HG03095 (cell line): ENCODE measurements at regions not wholly inside any gene's neighbourhood (a gene's known extent, or its start where the extent isn't known, plus 50 kb on each side); places are given as distances from the start of the nearest gene placed in this dataset.
"Not testable (repeated sequence)": the region's sequence is repeated elsewhere in the genome, so short reads cannot be mapped to it uniquely, and the experiment has no call there.

Experiments
- ATAC-seq: cut with Tn5 transposase; IDR thresholded peaks from one replicate; pipeline ENCODE4 v1.9.1; 2021; ENCODE audit warnings: moderate library complexity; ENCODE audit not compliant: unreplicated experiment

- no peak for ATAC-seq
These were observed 442.3 kb upstream of the CHRM3 start for GRCh38 chr1:238944028-238944427.

- no peak for ATAC-seq
These were observed 458.5 kb upstream of the CHRM3 start for GRCh38 chr1:238927899-238928298.

DNA sequence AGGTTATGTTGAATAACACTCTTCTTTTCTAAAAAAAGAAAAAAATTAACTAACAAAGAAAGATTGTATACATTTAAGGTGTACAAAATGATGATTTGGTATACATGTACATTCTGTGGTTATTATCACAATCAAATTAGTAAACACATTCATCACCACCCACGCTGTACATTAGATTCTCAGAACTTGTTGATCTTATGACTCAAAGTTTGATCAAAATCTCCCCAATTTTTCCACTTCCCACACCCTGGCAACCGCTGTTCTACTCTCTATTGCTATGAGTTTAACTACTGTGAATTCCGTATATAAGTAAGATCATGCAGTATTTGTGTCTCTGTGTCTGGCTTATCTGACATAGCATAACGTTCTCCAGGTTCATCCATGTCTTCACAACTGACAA, 469.5 kb upstream of the CHRM3 start:
- ATAC-seq, result no peak

GRCh38 chr1:238914346-238914745, 472.0 kb upstream of the CHRM3 start:
- no peak for ATAC-seq

DNA sequence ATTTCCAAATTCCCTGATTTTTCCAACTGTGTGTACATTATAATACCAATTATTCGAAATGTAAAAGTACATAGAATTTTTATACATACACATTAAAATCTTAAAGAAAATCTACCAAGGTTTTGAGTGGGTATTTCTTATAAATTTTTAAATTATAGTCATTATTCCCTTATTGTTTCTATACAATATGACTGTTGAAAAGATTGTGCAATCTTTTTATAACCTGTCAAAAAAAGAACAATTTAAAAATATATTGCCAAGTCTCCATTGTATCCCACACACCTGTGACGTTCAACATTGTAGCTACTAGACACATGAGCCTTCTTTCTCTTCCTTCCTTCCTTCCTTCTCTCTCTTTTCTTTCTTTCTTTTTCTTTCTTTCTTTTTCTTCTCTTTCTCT, 473.2 kb upstream of the CHRM3 start:
- no peak for ATAC-seq

- no peak for ATAC-seq
These were observed 474.2 kb upstream of the CHRM3 start for GRCh38 chr1:238912148-238912547.

GRCh38 chr1:238902752-238903151, 483.6 kb upstream of the CHRM3 start:
- ATAC-seq, result not testable (repeated sequence)

DNA sequence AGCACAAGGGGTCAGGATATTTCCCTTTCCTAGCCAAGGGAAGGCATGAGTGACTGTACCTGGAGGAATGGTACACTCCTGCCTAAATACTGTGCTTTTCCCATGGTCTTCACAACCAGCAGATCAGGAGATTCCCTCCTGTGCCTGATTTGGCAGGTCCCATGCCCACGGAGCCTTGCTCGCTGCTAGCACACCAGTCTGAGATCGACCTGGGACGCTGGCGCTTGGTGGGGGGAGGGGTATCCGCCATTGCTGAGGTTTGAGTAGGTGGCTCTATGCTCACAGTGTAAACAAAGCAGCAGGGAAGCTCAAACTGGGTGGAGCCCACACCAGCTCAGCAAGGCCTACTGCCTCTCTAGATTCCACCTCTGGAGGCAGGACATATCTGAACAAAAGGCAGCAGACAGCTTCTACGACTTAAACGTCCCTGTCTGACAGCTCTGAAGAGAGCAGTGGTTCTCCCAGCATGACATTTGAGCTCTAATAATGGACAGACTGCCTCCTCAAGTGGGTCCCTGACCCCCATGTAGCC, 486.0 kb upstream of the CHRM3 start:
- ATAC-seq, result no peak

DNA sequence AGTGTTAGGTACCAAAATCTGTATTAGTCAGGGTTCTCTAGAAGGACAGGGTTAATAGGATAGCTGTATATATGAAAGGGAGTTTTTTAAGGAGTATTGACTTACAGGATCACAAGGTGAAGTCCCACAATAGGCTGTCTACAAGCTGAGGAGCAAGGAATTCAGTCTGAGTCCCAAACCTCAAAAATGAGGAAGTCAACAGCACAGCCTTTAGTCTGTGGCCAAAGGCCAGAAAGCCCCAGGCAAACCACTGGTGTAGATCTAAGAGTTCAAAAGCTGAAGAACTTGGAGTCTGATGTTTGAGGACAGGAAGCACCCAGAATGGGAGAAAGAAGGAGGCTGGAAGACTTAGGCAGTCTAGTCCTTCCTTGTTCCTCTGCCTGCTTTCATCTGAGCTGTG, 487.5 kb upstream of the CHRM3 start:
- ATAC-seq, result no peak

DNA sequence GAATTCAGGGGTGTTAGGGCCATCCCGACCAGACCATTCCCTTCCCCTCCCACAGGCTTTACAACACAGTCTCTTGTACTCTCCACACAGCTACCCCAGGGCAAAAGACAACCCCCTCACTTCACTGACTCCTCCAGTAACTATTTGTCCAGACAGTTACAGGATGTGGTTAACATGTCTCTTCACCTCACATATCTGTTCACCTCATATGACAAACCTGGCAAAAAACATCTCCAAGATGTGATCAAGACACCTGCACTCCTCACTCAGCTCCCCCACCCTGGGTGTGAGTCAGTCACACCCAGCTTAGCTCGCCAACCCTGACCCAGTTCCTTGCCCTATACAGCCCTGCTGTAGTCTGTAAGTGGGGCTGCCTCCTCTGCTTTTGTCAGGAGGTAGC, 490.5 kb upstream of the CHRM3 start:
- ATAC-seq, result no peak

- ATAC-seq, result no peak
These were observed 493.8 kb upstream of the CHRM3 start for GRCh38 chr1:238892612-238893011.

- ATAC-seq, result no peak
These were observed 524.9 kb upstream of the CHRM3 start for GRCh38 chr1:238861342-238862066.

DNA sequence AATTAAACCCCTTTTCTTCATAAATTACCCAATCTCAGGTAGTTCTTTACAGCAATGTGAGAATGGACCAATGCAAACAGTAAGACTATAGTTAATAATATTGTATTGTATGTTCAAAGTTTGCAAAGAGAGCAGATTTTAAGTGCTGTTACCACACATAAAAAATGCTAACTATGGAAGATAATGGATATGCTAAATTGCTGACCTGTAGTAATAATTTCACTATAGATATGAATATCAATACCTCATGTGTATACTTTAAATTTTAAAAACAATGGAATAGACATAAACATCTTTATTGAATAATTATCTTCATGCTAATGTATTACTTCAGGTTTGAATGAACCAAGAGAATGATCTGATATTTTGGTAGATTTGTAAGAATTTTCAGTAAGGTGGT, 552.4 kb upstream of the CHRM3 start:
- ATAC-seq, result no peak

- ATAC-seq, result no peak
These were observed 554.3 kb upstream of the CHRM3 start for GRCh38 chr1:238832106-238832505.

GRCh38 chr1:238830036-238830611, 556.2 kb upstream of the CHRM3 start:
- no peak for ATAC-seq

- ATAC-seq, result no peak
These were observed 559.5 kb upstream of the CHRM3 start for GRCh38 chr1:238826891-238827290.

DNA sequence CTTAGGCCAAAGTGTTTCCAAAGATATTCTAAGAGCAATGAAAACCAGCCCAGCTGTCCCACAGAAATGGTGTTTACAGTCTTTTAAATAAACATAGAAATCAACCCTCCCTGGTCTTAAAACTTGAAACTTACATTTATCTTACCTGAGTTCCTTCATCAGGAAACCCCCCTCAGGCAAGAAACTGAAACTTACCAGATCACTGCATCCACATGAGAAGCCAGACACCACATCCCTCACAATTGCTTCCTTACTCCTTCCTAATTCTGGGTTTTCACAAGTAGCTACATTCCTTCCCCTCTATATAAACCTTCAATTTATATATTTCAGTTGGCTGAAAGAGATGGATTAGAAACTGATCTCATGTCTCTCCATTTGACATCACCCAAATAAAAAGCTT, 563.0 kb upstream of the CHRM3 start:
- no peak for ATAC-seq

DNA sequence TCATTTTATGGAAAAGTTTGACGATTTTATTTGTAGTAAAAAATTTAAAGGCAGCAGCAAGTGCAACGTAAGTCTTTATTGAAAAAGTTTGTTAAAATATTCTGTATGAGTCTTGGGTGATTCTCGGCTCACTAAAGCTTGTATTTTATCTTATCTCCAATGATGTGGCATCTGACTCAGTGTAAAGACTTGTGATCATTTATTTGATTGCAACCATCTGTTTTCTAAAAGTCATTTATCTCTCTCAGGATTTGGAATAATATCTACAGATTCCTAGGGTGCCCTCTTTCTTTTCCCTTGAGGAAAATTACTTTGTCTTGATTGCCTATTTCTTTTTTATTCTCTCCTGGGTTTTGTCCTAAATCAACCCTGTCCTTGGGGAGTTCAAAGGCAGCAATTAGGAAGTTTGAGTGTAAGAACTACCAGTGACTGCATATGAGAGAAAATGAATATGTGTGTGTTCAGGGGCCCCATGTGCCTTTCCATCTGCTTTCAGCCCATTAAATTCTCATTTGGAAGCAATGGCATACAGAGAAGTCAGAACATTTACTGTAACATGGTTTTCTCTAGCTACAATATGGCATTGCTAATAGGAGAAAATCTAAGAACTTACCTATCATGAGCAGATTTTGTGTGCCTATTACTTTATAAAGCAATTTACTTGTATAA, 575.0 kb upstream of the CHRM3 start:
- ATAC-seq, result no peak

DNA sequence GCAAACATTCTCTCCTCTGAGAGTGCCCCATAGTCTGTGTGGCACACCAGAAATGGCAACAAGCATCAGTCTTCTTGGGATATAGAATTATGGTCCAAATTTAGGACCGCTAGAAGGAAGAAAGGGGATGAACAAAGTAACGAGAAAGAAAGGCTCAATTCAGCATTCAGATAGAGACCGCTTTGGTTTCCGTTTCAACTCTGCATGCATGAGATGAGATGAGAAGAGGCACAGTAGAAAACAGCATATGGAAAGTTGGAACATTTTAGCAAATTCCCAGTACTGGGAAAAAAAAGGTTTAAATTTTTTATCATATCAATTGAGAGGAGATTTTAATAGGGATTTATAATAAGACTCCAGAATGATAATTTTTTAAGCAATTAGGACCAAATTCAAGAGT, 595.5 kb upstream of the CHRM3 start:
- ATAC-seq, result no peak

DNA sequence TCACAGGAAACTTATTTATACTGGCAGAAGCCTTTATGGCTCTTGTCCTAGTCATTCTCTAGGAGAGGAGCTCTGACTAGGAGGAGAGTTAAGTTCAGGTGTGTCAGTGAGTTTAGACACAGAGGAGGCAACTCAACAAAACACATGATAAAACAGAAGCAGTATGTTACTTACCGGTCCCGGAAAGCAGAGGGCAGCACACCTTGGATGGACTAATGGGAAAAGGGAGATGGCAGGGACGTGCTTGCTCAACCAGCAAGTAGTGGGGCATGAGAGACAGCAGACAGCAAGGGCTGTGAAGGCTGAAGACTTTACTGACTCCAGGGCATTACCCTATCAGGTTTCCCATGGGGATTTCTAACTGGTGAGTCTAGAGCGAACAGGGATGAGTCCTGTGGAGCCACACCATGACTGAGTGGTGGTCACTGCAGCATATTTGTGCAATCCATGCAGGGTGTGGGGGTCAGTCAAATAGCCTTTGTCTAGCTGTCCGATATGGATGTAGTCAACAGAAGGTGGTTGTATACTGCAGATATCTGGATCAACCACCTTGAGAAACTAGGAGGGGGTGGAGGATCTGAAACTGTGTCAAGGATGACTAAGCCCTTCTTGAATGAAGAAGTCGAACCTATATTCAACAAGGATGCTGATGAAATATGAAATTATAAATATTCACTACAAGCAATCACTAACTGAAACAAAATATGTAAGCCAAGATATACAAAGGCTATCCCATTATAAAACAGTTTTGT, 596.3 kb upstream of the CHRM3 start:
- no peak for ATAC-seq

GRCh38 chr1:238787471-238787870, 598.9 kb upstream of the CHRM3 start:
- ATAC-seq, result no peak
